Stimulated activated naive B cell treated with anti-CD40 and anti-IgM and Interleukin-4, amounts not matched to agents 10 μg/mL and 1 μg/mL and 100 μg/mL, for 72 hours (primary cell): ENCODE measurements at regions not wholly inside any gene's neighbourhood (a gene's known extent, or its start where the extent isn't known, plus 50 kb on each side); places are given as distances from the start of the nearest gene placed in this dataset.

Experiments used
- ATAC-seq, 2 donors: fragments of 150-1000 bp; cut with Tn5 transposase; replicated peaks; 2 replicates each; pipeline ENCODE4 v1.10.0; 2021; ENCODE audit warnings: moderate library complexity in 1 of 2
- DNase-seq: peaks from one replicate; pipeline ENCODE4 v3.0.0; 2021
- H3K27ac Mint-ChIP-seq: one replicate; pipeline ENCODE4 v1.8.0; 2022; ENCODE audit warnings: mild to moderate bottlenecking, mixed read lengths
- H3K27me3 Mint-ChIP-seq, 2 donors: one replicate each; pipeline ENCODE4 v1.8.0; 2022; ENCODE audit warnings: mixed read lengths in 2 of 2
- H3K36me3 Mint-ChIP-seq, 2 donors: one replicate each; pipeline ENCODE4 v1.8.0; 2022; ENCODE audit warnings: mixed read lengths in 2 of 2, mild to moderate bottlenecking in 1 of 2
- H3K4me1 Mint-ChIP-seq, 2 donors: one replicate each; pipeline ENCODE4 v1.8.0; 2022; ENCODE audit warnings: mixed read lengths in 2 of 2, mild to moderate bottlenecking in 1 of 2
- H3K4me3 Mint-ChIP-seq, 2 donors: one replicate each; pipeline ENCODE4 v1.8.0; 2022; ENCODE audit warnings: mild to moderate bottlenecking in 2 of 2, mixed read lengths in 2 of 2, moderate library complexity in 1 of 2
- H3K9me3 Mint-ChIP-seq, 2 donors: one replicate each; pipeline ENCODE4 v1.8.0; 2022; ENCODE audit warnings: mixed read lengths in 2 of 2, mild to moderate bottlenecking in 1 of 2

DNA sequence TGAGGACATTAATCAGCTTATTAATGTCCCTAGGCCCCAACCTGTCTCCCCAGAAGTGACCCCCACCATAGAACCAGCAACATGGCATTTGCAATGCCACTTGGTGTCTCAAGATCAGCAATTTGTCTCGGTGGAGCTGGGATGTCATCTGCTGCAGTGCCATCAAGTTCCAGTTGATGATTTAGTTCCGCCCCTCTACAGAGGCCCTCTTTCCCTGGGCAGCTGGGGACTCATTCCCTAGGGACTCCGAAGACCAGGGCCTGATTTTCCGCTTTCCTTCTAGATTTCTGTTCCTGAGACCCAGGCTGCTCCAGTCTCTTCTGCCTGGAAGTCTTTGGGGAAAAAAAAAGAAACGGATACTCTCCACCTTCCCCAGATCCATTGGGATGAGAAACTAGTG lies 122.5 kb upstream of the NANOS1 start:
- Mint-ChIP-seq H3K27me3 (peaks cover 13 to 16% of the 10 kb centered on the region in 2 donors), H3K36me3 (no peaks in the 10 kb centered on the region), H3K27ac (no peak overlapping the region), H3K9me3 (peaks cover 0 to 2% of the 10 kb centered on the region in 2 donors), H3K4me3 (no peak overlapping the region), H3K4me1 (no peaks in the 10 kb centered on the region)
- ATAC-seq (no peak), DNase-seq (no peak)

DNA sequence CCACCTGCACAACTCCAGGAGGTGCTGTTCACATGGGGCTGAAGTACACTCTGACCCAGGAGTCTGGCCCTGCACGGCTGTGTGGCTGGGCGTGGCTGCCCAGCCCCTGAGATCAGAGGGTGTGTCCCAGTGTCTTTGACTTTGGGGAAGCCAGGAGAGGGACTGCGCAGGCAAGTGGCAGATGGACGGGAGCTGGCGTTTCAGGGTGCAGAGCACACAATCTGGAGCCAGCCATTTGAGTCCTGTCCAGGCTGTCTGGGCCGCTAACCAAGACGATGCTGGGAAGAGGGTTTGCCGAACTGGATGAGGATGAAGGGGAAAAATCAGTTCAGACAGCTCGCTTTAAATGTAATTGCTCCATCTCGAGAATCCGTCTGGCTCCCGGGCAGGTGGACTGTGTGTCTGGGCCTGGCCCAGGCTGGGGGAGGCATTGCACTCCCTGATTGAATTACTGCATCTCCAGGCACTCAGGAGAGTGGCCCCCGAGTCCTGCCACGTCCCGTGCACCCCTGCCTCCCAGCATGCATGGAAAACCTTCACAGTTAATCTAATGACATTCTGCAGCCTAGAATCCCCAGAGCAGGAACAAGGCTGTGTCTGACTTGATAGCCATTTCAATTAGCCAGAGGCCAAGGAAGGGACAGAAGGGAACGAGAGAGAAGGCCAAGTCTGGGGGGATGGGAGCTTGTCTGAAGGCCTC lies 120.8 kb upstream of the NANOS1 start:
- Mint-ChIP-seq H3K27me3 (peaks cover 12 to 16% of the 10 kb centered on the region in 2 donors), H3K9me3 (peaks cover 0 to 2% of the 10 kb centered on the region in 2 donors), H3K4me3 (no peak overlapping the region), H3K36me3 (no peaks in the 10 kb centered on the region), H3K27ac (no peak overlapping the region), H3K4me1 (no peaks in the 10 kb centered on the region)
- ATAC-seq = no peak
- no peak for DNase-seq

DNA sequence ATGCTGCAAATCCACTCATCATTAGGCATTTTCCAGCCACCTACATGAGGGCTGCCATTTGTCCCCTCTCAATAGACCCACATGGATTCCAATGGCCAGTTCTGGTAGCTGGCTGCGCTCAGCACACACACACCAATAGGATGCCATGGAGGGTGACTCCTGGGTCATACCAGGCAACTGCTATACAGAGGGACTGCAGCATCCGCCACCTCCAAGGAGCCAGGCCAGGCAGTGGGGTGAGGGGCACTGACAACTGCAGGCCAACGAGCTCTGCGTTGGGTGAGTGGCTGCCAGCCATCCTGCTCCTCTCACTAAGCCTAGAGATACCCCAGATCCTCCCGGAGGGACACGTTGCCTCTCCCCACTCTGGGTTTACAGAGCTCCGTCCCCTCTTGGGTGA lies 118.8 kb upstream of the NANOS1 start:
- Mint-ChIP-seq H3K9me3 (no peaks in the 10 kb centered on the region), H3K27me3 (peaks cover under 1 to 14% of the 10 kb centered on the region in 2 donors), H3K4me1 (no peaks in the 10 kb centered on the region), H3K4me3 (no peak overlapping the region), H3K36me3 (no peaks in the 10 kb centered on the region), H3K27ac (no peak overlapping the region)
- DNase-seq = no peak
- no peak for ATAC-seq

DNA sequence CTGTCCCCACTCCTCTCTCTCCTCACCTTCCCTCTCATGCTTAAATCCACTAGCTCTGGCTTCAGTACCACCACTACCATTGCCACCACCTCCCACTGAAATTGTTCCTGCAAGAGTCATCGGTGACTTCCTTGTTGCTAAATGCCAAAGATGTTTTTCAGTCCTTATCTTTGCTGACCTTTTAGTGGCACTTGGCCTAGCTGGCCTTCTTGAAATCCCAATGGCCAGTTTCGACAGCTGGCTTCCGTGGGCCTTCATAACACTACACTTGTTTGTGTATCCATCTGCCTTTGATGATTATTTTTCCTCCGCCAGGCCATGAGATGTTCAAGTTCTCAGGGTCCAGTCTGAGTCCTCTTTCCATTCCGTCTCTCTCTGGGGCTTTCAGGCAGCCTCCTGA lies 118.2 kb upstream of the NANOS1 start:
- no peaks in the 10 kb centered on the region for H3K36me3 Mint-ChIP-seq
- no peak overlapping the region for H3K4me3 Mint-ChIP-seq
- DNase-seq = no peak
- no peaks in the 10 kb centered on the region for H3K4me1 Mint-ChIP-seq
- H3K27ac Mint-ChIP-seq = no peak overlapping the region
- no peak for ATAC-seq
- H3K9me3 Mint-ChIP-seq = no peaks in the 10 kb centered on the region
- H3K27me3 Mint-ChIP-seq = peaks cover 0 to 14% of the 10 kb centered on the region in 2 donors

DNA sequence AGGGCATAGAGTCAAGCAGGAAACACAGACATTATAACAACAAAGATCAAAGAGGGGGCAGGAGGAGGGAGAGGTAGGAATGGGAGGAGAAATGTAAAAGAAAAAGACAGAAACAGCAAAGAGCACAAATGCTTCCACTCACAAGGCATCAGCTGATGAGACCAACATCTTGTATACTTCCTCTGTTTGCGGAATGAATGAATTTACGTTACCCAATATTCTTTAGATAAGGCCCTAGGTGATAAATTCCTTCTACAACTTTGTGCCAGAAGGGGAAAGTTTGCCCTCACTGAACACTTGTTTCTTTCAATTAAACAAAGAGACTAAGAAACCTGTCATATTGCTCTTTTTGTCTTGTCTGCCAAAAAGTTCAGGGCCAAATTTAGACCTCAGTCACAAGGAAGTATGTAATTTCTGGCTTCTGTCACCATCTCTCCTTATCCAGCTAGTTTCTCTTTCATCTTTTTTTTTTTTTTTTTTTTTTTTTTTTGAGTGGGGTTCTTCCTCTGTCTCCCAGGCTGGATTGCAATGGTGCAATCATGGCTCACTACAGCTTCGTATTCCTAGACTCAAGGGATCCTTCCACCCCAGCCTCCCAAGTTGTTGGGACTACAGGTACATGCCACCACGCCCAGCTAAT lies 116.4 kb upstream of the NANOS1 start:
- Mint-ChIP-seq H3K4me1 (no peaks in the 10 kb centered on the region), H3K36me3 (no peaks in the 10 kb centered on the region), H3K27ac (no peak overlapping the region), H3K27me3 (peaks cover 0 to 14% of the 10 kb centered on the region in 2 donors), H3K9me3 (no peaks in the 10 kb centered on the region), H3K4me3 (no peak overlapping the region)
- no peak for DNase-seq
- no peak for ATAC-seq

DNA sequence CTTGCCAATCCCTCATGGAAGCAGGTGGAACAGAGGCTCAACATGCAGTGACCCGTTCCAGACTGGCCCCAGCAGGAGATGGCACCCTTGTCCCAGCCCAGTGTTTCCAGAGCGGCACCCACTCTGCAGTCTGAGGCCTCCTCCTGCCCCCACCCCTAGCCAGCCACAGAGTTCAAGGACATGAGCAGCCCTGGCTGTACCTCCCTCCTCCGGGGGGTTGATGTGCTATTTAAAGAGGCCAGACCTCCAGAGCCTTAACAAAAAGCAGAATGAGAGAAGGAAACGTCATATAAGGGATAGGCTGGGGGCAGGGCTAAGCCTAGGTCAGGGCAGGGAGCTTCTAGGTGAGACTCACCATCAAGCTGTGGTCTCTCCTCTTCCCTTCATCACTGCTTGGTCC lies 115.7 kb upstream of the NANOS1 start:
- DNase-seq (no peak), ATAC-seq (no peak)
- Mint-ChIP-seq H3K4me3 (no peak overlapping the region), H3K36me3 (no peaks in the 10 kb centered on the region), H3K27me3 (peaks cover 0 to 14% of the 10 kb centered on the region in 2 donors), H3K27ac (no peak overlapping the region), H3K9me3 (no peaks in the 10 kb centered on the region), H3K4me1 (no peaks in the 10 kb centered on the region)

- Mint-ChIP-seq H3K27me3 (peaks cover 0 to 14% of the 10 kb centered on the region in 2 donors), H3K27ac (no peak overlapping the region), H3K4me1 (no peaks in the 10 kb centered on the region), H3K9me3 (no peaks in the 10 kb centered on the region), H3K36me3 (no peaks in the 10 kb centered on the region), H3K4me3 (no peak overlapping the region)
- DNase-seq (no peak), ATAC-seq (no peak)
Measured at GRCh38 chr10:118914629-118915028, 114.9 kb upstream of the NANOS1 start.

DNA sequence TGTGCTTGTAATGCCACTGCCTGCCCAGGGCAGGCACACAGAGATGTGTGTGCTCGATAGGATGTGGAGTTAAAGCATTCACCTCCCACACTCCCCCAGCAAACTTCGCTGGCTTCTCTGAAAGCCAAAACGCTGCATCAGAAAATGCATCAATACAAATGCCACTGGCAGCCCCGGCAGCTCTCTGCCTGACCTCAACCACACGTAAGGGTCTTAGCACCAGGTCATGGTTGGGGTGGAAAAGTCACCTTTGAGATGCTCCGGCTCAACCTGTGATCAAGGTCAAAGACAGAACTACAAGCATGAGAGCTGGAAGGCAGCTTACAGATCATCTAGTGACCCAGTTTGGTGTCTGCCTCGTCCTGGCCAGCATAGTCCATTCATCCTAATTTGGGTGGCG lies 114.4 kb upstream of the NANOS1 start:
- ATAC-seq = no peak

GRCh38 chr10:118916777-118917176 lies 112.7 kb upstream of the NANOS1 start:
- H3K4me3 Mint-ChIP-seq = no peak overlapping the region
- H3K36me3 Mint-ChIP-seq = no peaks in the 10 kb centered on the region
- H3K27me3 Mint-ChIP-seq = peaks cover 1 to 19% of the 10 kb centered on the region in 2 donors
- no peak for DNase-seq
- no peaks in the 10 kb centered on the region for H3K9me3 Mint-ChIP-seq
- ATAC-seq = no peak
- no peaks in the 10 kb centered on the region for H3K4me1 Mint-ChIP-seq
- no peak overlapping the region for H3K27ac Mint-ChIP-seq

More for the DNA sequence above, 114.4 kb upstream of the NANOS1 start:
- H3K4me3 Mint-ChIP-seq = no peak overlapping the region
- no peaks in the 10 kb centered on the region for H3K9me3 Mint-ChIP-seq
- no peak overlapping the region for H3K27ac Mint-ChIP-seq
- no peaks in the 10 kb centered on the region for H3K36me3 Mint-ChIP-seq
- no peaks in the 10 kb centered on the region for H3K4me1 Mint-ChIP-seq
- H3K27me3 Mint-ChIP-seq = peaks cover 0 to 14% of the 10 kb centered on the region in 2 donors
- no peak for DNase-seq

DNA sequence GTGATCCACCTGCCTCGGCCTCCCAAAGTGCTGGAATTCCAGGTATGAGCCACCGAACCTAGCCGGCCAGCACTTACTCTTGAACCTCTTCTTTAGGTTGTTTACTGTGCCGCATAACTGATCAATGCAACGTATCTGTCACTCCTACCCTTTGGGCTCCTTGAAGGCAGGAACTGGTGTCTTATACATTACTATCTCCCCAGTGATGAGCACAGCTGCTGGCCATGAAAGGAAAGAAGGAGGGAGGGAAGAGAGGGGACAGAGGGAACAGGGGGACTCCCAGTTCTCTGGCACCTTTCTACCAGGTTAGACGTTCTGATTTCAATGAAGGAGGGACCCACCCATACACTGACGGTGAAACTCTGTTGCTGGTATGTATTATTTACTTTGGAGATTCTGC lies 111.8 kb upstream of the NANOS1 start:
- Mint-ChIP-seq H3K27me3 (peaks cover 8 to 19% of the 10 kb centered on the region in 2 donors), H3K27ac (no peak overlapping the region), H3K4me3 (no peak overlapping the region), H3K4me1 (no peaks in the 10 kb centered on the region), H3K36me3 (no peaks in the 10 kb centered on the region), H3K9me3 (no peaks in the 10 kb centered on the region)
- no peak for DNase-seq
- ATAC-seq = no peak

DNA sequence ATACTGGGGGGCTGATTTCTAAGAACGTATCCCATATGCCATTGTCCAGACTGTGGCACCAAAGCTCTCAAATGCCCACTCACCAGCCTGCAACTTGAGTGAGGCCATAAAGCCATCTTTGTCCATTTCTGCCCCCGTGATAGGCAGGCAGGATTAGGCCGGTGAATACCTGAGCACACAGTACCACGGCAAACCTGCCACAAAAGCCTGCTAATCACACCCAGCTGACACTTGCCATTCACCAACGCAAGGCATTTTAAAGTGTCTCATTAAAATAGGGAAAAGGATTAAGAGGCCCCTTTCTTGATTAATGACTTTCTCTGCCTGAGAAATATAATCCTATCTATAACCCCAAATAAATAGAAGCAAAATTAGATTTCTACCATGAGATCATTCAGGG lies 111.4 kb upstream of the NANOS1 start:
- H3K4me3 Mint-ChIP-seq = no peak overlapping the region
- H3K27ac Mint-ChIP-seq = no peak overlapping the region
- DNase-seq = no peak
- no peak for ATAC-seq
- no peaks in the 10 kb centered on the region for H3K4me1 Mint-ChIP-seq
- H3K9me3 Mint-ChIP-seq = no peaks in the 10 kb centered on the region
- H3K36me3 Mint-ChIP-seq = no peaks in the 10 kb centered on the region
- peaks cover 8 to 17% of the 10 kb centered on the region in 2 donors for H3K27me3 Mint-ChIP-seq

DNA sequence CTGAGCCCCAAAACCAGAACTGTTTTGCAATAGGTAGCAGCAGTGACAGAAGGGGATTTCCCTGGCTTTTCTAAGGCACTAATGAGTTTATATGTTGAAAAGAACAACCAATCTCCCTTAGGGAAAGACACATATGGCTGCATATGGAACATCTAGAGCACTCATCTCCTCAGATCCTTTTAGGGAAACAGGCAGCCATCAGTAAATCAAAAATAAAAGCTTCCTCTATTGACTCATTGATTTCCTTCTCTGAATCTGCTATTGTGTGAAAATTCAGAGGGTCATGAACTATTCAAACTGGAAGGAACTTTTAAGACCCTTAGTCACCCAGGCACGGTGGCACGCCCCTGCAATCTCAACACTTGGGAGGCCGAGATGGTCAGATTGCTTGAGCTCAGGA lies 110.9 kb upstream of the NANOS1 start:
- no peaks in the 10 kb centered on the region for H3K36me3 Mint-ChIP-seq
- H3K9me3 Mint-ChIP-seq = no peaks in the 10 kb centered on the region
- no peaks in the 10 kb centered on the region for H3K4me1 Mint-ChIP-seq
- ATAC-seq = no peak
- peaks cover 8 to 17% of the 10 kb centered on the region in 2 donors for H3K27me3 Mint-ChIP-seq
- DNase-seq = no peak
- no peak overlapping the region for H3K27ac Mint-ChIP-seq
- no peak overlapping the region for H3K4me3 Mint-ChIP-seq

DNA sequence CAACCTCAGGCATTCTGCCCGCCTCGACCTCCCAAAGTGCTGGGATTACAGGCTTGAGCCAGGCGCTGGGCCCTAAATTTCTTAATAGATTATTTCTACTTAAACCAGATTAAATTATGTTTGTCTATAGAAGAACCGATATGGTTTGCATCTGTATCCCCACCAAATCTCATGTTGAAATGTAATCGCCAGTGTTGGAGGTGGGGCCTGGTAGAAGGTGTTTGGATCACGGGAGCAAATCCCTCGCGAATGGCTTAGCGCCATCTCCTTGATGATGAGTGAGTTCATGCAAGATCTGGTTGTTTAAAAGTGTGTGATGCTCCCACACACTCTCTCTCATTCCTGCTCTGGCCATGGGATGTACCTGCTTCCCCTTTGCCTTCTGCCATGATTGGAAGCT lies 109.3 kb upstream of the NANOS1 start:
- no peak for DNase-seq
- Mint-ChIP-seq H3K27me3 (peaks cover 13 to 20% of the 10 kb centered on the region in 2 donors), H3K27ac (no peak overlapping the region), H3K36me3 (no peaks in the 10 kb centered on the region), H3K9me3 (no peaks in the 10 kb centered on the region), H3K4me1 (no peaks in the 10 kb centered on the region), H3K4me3 (no peak overlapping the region)
- ATAC-seq = no peak

DNA sequence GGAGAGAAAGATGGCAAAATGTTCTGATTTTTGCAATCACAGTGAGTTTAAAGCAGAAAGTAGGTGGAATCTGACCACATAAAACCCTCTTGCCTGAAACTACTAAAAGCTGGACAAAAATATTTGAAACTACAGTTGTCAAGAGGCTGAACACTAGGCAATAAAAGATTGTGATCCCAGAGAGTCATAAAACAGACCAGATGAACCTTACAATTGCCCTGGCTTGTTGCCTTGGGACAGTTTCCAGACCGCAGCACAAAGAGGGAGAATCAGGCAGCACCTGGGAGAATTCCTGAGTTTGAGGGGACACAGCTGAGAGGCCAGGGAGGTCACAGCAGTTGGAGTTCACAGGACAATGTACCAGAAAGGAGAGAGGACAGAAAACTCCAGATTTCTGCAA lies 107.3 kb upstream of the NANOS1 start:
- Mint-ChIP-seq H3K27me3 (peaks cover 25 to 33% of the 10 kb centered on the region in 2 donors), H3K4me3 (no peak overlapping the region), H3K9me3 (no peaks in the 10 kb centered on the region), H3K36me3 (no peaks in the 10 kb centered on the region), H3K4me1 (no peaks in the 10 kb centered on the region), H3K27ac (no peak overlapping the region)
- ATAC-seq = no peak
- no peak for DNase-seq

GRCh38 chr10:118922972-118923371 lies 106.5 kb upstream of the NANOS1 start:
- H3K4me3 Mint-ChIP-seq = no peak overlapping the region
- no peaks in the 10 kb centered on the region for H3K4me1 Mint-ChIP-seq
- no peak for DNase-seq
- H3K27me3 Mint-ChIP-seq = peaks cover 25 to 37% of the 10 kb centered on the region in 2 donors
- no peak overlapping the region for H3K27ac Mint-ChIP-seq
- no peaks in the 10 kb centered on the region for H3K36me3 Mint-ChIP-seq
- H3K9me3 Mint-ChIP-seq = no peaks in the 10 kb centered on the region
- no peak for ATAC-seq
